Endometrium (tissue), 2 donors: ENCODE measurements at regions not wholly inside any gene's neighbourhood (a gene's known extent, or its start where the extent isn't known, plus 50 kb on each side); places are given as distances from the start of the nearest gene placed in this dataset.
"Not testable (repeated sequence)": the region's sequence is repeated elsewhere in the genome, so short reads cannot be mapped to it uniquely, and the experiment has no call there.

ENCODE experiments used
- FAIRE-seq: peaks from 2 replicates; lab custom pipeline; 2012; peaks lifted over from hg19 to GRCh38; lab: Jason Lieb, UNC
- donor health status: control.
- donor health status: control.

DNA sequence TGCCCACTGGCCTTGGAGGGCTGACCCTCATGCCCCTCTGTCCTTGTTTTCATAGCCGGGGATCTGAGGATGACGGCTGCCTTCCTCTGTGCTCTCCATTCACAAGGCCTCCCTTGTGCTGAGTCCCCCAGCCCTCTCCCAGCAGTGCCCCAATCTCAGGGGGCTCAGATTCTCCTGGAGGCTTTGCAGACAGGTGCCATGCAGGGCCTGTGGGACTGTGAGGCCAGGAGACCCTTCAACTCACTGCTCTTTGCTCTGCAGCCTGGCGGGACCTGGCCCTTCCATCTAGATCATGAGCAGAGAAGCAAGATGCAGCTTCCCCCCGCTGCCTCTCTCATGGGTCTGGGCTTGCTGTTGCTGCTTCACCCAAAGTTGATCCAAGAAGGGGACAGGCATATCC lies 356.0 kb downstream of the BCL11B start:
- no peak for FAIRE-seq

DNA sequence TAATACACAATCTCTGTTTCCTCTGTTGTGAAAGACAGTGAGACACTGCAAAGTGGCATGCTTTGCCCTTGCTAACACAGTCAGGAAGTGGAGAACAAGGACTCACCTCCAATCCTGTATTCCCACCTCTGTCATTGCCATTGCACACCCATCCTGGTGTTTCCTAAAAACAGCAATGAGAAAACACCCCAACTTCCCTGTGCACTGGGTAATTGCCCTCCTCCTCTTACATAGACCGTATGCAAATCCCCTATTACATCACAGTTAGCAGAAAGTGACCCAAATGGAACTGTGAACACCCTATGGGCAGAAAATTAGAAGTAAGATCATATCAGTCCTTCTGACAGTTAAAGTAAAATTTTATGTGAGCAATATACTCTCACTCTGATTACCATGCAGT lies 355.5 kb downstream of the BCL11B start:
- no peak for FAIRE-seq

DNA sequence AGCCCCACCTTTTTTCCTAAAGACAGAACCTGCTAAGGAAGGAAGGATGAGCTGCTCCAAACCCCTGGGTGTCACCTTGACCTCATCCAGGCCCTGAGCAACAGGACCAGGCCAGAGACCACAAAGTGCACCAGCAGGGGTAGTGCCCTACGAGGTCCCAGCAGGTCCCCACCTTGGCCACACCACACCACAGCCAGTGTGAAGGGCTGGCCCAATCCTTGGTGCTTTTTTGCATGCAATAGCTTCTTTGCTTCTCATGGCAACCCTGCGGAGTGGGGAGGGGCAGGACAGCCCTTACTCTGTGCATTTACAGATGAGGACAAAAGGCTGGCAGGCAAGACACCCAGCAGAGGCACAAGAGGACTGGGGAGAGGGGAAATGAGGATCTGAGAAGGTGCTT lies 352.6 kb downstream of the BCL11B start:
- FAIRE-seq: no peak

DNA sequence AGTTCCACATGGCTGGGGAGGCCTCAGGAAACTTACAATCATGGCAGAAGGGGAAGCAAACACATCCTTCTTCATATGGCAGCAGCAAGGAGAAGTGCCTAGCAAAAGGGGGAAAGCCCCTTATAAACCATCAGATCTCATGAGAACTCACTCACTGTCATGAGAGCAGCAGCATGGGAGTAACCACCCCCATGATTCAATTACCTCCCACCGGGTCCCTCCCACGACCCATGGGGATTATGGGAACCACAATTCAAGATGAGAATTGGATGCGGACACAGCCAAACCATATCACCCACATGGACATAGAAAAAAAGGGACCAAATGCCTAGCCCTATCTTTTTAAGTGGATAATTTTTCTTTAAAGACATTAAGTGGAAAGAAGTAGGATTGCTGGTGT lies 350.7 kb downstream of the BCL11B start:
- FAIRE-seq: not testable (repeated sequence)

DNA sequence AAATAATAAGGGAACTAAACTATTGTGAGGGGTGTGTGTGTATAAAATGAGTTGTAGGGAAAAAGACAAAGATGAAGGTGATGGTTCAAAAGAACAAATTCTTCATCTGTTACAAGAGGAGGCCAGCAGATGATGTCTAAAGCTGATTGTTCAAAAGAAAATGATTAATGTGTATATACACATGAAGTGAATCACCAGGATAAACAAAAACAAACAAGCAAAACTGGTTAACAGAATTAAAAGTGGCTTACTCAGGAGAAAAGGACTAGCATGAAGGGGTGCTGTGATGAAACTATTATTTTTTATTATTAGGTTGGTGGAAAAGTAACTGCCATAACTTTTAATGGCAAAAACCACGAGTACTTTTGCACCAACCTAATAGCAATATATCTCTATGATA lies 348.4 kb downstream of the BCL11B start:
- no peak for FAIRE-seq

DNA sequence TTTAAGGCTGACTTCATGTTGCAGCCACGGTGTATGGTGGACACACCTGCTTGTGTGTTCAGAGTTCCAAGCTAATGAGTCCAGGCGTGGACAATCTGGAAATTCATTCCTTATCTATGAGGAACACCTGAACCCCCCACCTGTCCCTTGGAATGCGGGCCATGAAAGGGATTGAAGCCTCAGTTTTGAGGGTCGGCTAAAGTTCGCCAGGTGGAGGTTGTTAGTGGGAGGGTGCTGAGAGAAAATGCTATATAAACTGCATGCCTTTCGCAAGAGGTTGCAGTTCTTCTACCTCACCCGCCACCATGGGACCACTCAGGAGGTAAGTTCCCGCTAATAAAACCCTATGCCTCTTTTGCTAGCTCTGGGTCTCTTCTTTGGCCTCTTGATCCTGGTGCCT lies 348.0 kb downstream of the BCL11B start:
- no peak for FAIRE-seq

DNA sequence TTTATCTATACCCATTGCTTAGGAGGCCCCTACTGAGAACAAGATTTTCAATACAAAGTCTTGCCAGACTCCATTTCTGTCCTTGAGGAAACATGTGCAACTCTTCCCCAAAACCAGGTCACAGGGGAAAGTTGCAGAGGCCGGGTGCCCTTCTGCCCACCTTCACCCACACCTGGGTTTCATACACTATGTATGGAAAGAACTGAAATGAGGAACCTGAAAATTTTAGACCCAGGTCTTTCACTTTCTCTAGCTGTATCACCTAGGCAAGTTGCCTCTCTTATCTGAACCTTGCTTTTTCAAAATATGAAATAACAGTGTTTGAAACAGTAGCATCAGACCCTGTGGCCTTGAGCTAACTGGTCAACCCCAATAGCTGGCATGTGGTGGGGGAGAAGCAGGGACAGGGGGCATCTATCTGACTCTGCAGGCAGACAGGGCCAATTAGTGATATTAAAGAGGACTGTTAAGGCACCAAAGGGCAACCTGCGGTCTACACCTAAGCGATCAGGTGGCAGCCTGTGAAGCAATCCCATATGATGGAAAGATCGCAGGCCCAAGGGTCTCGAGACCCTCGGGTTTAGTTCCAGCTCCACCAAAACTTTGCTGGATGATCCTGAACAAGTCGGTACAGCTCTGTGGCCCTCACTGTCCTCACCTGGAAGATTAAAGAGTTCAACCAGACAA lies 346.5 kb downstream of the BCL11B start:
- FAIRE-seq: no peak

DNA sequence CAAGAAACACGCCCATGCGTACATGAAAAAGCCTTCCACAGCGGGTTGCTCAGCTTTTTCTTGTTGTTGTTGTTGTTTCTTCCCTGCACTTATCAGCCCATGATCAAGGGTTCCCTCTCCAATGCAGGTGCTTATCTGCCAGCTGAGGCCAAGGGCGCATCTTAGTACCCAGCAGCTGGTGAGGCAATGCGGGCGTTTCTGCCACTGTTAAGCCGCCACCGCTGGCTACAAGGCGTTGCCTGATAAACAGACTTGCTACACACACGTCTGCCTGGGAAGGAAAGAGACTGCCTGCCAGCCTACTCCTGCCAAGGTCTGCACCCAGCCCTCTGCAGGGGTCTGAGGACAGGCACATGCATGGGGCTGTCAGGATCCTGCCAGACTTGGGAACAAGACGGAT lies 345.9 kb downstream of the BCL11B start:
- no peak for FAIRE-seq

DNA sequence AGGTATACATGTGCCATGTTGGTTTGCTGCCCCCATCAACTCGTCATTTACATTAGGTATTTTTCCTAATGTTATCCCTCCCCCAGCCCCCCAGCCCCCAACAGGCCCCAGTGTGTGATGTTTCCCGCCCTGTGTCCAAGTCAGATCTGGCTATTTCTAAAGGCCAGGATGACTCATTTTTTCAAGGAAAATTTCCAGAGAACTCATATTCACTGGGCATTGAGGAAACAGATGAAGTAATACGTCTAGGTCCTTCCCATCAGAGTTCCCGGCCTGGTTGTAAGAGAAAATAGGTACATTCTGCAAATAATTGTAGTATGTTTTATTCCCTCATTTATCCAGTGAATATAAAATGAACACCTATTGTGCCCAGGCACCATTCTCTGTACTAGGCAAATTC lies 345.2 kb downstream of the BCL11B start:
- FAIRE-seq: no peak

DNA sequence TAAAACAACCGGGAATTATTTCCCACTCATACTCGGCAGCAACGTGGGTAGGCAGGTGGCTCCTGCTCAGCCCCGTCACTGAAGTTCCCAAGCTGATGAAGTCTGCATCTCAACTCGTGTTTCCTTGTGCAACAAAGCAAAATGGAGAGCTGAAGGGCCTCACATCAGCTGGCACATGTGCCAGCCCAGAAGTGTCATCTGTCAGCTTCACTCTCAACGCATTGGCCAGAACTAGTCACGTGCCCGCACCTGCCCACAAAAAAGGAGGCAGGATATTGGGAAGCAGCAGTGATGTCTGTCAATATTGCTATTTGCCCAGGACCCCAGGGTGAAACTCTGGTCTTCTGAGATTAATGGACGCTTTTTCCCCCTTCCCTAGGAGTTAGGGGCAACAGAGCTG lies 344.0 kb downstream of the BCL11B start:
- FAIRE-seq: no peak

DNA sequence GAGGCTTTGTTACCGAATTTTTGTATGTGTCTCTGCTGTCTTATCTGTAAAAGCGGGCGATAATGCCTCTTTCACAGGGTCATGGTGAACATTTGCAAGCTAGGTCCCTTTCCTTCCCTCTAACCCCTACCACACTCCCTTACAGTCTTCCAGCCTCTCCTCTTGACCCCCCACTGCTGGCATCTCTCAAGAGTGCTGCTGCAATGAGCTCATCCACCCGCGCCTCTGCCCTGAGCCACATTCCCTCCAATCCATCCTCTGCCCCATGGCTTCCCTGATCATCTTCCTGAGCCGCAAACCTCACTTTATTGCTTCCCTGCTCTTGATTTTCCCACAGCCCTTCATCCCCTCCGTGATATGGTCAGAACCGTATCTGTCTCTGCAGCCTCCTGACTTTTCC lies 343.6 kb downstream of the BCL11B start:
- no peak for FAIRE-seq

DNA sequence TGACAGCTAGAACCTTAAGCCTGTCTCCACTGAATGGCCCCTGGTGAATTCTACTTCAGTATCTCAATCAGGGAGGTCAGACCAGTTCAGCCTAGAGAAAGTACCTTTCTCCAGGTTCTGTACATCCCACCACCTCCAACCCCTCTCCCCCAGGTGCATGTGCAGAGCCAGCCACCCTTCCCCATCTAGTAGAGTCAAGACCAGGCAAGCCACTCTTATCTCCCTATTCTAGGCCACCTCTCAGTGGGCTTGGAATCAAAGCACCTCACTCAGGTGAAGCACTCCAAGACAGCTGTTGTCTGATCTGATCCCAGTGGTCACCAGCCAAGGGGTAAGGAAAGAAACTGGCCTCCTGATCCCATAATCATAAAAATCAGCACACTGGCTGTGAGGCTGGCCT lies 340.9 kb downstream of the BCL11B start:
- FAIRE-seq: no peak

DNA sequence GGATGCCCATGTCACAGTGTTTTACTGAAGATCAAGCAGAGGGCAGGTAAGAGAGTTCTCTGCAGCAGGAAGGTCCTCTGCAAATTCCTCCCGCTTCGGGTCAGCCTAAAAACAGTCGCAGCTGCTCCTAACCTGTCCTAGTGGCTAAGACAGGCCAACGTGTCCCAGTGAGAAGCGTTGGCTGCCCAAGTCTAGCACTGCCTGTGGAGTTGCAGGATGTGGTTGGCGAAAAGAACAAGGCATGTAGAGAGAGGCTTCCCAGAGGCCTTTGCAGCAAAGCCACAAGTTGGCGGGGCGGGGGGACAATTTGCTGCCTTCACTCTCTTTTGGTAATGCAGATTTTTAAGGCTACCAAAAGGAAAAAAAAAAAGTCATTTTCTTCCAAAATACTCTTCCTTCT lies 340.1 kb downstream of the BCL11B start:
- no peak for FAIRE-seq

DNA sequence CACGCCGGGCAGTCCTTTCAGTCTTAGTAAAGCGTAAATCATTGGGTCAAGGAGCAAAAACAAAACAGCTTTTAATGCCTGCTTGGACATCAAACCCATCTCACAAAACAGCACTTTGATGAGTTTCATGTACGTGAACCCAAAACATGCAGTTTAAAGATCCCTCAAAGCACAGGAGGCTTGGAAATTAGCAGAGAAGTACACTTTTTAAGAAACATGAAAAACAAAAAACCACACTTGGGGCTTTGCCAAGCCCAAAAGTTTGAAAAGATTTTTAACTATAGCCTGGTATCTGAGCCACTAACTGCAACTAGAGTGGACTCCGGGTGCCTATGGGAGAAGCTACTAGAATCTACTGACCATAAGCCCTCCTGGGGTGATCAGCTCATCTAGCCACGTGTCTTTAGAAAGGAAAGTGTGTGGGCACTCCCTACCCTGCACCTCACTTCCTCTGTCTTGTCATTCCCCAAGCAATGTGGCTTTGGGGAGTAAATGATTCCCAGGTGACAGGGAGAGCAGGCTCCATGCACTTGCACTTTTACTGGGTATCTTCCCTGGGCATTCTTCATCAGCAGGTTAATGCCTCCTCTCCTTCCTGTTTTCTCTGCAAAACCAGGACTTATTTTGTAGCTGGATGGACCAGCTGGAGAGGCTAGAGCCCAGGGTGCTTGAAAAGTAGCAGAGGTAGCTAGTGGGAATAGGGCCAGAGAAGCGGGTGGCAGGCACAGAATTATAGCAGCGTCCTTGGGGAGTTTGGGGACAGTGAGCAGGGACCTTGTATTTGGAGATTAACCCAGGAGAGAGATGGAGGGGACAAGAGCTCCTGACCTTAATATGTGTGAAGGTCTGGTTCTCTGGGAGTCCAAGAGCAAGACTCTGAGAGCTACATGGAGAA lies 339.3 kb downstream of the BCL11B start:
- no peak for FAIRE-seq

DNA sequence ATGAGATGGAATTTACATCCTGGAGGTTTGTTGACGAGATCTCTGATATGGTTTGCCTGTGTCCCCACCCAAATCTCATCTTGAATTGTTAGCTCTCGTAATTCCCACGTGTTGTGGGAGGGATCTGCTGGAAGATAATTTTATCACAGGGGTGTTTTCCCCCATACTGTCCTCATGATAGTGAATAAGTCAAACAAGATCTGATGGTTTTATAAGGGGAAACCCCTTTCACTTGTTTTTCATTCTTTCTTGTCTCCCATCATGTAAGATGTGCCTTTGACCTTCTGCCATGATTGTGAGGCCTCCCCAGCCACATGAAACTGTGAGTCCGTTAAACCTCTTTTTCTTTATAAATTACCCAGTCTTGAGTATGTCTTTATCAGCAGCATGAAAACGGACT lies 337.4 kb downstream of the BCL11B start:
- not testable (repeated sequence) for FAIRE-seq

DNA sequence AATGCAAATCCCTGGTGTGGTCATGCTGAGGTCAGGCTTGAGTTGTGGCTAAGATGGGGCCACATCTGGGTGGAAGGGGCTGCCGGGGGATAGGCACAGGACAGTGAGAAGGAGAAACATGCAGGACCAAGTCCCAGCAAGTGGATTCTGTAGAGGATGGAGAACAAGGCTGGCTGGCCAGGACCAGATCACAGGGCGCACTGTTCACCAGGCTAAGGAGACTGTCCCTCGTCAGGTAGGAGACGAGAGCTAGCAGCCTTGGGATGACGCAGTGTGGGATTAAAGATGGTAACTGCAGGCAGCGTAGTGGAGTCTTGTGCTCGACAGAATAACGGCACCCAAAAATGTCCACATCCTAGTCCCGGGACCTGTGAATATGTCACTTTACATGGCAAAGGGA lies 336.1 kb downstream of the BCL11B start:
- no peak for FAIRE-seq

DNA sequence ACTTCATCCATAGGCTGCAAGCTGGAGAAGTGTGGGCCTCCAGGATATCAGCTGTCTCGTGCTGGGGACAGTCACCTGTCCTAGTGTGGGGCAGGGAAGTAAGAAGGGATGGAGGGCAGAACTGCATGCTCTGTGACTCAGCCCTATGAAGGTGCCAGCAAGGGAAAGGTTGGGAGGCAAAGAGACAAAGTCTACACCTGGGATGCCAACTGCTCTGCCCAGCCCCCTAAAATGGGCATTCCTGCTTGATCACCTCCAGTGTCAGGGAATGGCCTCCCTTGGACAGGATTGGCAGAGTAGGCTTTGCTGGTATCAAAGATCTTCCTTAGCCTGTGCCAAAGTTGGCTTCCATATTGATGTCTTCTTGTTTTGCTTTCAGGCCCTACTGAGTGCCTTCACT lies 335.0 kb downstream of the BCL11B start:
- no peak for FAIRE-seq

DNA sequence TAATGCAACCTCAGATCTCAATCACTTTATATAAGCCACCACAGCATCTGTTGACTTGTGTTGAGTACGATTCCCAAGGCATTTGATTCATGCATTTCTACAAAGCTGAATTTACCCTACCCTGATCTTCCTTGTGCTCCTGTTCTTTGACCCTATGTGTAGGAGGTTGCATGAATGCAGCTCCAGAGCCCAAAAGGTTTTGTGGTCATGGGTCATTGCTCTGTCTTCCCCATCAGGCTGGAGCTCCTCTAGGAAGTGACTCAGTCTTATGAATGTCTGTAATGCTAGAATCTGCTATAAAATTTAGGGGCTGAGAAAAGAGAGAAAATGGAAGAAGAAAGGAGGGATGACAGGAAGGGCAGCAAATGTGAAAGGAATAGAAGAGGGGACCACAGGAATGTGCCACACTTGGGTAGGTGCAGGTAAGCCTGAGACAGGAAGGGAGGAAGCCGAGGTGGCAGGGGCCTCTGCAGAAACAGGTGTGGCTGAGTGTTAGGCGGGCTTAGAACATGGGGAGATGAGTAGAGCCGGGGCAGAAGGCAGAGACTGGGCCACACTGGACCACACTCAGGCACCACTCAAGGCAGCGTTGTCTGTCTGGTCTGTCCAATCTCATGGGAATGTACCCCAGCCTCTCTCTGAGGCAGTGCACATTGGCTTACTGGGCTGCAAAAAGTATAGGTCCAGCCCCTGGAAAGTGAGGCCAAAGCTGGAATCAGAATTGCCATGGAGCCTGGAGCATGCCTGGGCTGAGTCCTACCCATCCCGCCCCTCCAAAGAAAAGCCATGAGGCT lies 334.1 kb downstream of the BCL11B start:
- FAIRE-seq: no peak

DNA sequence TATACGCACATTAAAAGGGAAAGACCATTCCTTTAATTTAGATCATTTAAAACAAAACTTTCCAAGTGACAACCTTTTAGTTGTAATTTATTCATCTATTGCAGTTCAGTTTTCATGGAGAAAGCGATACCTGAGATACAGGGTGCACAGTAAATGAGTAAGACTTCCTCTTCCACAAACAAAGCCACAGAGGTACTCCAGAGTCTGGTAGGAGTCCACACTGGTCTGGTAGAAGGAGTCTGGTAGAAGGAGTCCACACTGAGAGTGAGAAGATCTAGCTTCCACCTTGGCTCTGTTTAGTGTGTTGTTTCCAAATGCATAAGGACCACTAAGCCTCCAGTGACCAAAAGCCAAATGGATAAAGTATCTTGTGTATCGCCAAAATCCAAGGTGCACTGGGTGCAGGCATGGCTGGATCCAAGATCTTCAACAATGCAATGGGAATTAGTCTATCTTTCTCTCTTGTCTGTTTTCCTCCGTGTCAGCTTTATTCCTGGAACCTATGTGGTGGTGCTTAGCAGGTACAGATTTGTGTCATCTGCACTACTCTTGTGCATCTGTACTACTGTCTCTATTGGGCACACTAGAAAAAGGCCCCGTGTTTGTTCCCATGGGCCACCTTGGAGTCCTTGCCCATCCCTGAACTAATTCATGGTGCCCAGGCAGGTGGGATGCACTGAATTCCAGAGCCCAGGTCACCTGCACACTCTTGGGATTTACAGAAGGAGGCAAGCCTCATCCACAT lies 331.1 kb downstream of the BCL11B start:
- no peak for FAIRE-seq

DNA sequence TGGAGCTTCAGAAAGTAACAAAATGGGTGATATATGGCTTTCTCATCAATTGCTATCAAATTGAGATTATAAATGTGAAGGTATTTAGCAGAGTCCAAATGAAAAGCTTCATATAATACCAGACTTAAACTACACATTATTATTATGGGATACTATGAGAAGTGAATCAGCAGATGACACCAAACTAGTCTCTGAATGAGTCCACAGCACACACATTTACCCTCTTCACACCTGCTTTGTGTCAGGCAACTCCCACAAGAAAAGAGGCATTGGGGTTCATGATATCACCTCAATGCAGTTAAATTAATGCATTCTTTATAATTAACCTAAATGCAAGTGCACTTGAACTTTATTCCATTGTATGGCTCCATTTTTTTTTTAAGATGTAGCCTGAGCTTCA lies 330.5 kb downstream of the BCL11B start:
- no peak for FAIRE-seq

DNA sequence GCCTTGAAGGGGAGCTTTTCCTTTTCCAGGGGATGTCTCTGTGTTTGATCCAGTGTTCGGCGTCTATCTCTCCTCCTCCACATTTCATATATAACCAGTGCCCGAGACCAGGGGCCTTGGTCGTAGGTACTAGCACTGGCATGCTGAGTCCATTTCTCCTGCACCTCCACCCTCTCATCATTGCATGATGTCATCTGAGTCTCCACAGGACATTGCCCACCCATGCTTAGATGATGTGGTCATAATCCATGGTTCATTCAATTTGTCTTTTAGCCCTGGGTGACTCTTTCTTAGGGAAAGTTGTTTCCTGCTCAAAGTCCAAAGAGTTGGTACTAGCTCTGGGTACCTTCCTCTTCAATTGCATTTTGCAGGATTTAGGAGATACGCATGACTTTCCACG lies 328.1 kb downstream of the BCL11B start:
- no peak for FAIRE-seq

DNA sequence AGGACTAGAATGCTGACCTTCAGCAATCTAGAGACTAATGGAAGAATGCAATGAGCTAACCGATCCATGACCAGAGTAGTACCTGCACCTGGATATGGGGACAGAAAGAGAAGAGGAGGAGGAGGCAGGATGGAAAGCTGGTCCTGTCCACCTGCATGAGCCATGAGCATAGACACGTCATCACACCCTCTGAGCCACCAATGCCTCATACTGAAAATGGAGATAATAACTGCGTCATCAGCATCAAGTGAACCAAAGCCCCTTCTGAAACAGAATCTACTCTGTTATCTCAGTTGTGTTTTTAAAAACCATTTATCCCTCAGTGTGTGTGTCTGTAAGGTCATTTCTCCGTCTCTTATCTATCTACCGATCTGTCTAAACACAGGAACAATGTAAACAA lies 327.0 kb downstream of the BCL11B start:
- FAIRE-seq: no peak
